ENCODE measurements at regions not wholly inside any gene's neighbourhood (a gene's known extent, or its start where the extent isn't known, plus 50 kb on each side); places are given as distances from the start of the nearest gene placed in this dataset.

- TF ChIP-seq POLR2AphosphoS5 (IDR thresholded peaks at IDR 0.05; ENCODE audit: low read depth) (no peak), CREB1 (CRISPR knock-in tag; IDR thresholded peaks at IDR 0.05; ENCODE audit: low read depth) (no peak), REST (IDR thresholded peaks at IDR 0.05; ENCODE audit: unreplicated experiment) (no peak)
These were observed 131.4 kb downstream of the RPAP3 start (continued) for GRCh38 chr12:47574252-47575021.

GRCh38 chr12:47573146-47573659 is 132.6 kb downstream of the RPAP3 start:
- Histone ChIP-seq H3K4me2 (no peak overlapping the region), H3K4me3 (no peak overlapping the region), H3K27me3 (ENCODE audit: insufficient read depth) (no peaks in the 10 kb centered on the region), H3K79me2 (replicated peaks; ENCODE audit: insufficient read depth) (no peaks in the 10 kb centered on the region), H4K20me1 (replicated peaks; ENCODE audit: insufficient read depth) (no peaks in the 10 kb centered on the region), H3K9me2 (ENCODE audit: insufficient read depth) (peaks cover 4% of the 10 kb centered on the region; the same call in 1 of the 2 replicates), H3K4me1 (ENCODE audit: insufficient read depth) (no peaks in the 10 kb centered on the region), H2AFZ (no peak overlapping the region), H3K36me3 (ENCODE audit: insufficient read depth) (no peaks in the 10 kb centered on the region), H3K27ac (ENCODE audit: low read depth) (no peak overlapping the region), H3F3A (replicated peaks; ENCODE audit: low read depth) (no peaks in the 10 kb centered on the region)
- peaks cover 5% of the 10 kb centered on the region; the same call in 1 of the 3 replicates for H3K4me1 Mint-ChIP-seq
- no peaks in the 10 kb centered on the region for H3K36me3 Mint-ChIP-seq (ENCODE audit: low read depth)
- H3K27me3 Mint-ChIP-seq (ENCODE audit: insufficient read depth, low read depth, poor library complexity) = no peaks in the 10 kb centered on the region
- no peaks in the 10 kb centered on the region for H3K9me3 Mint-ChIP-seq
- no peak overlapping the region for H3K4me3 Mint-ChIP-seq
- DNase-seq (ENCODE audit: low spot score) (no peak), ATAC-seq (no peak)
- H3K27ac Mint-ChIP-seq = no peak overlapping the region
- TF ChIP-seq CREB1 (CRISPR knock-in tag; IDR thresholded peaks at IDR 0.05; ENCODE audit: low read depth) (no peak), POLR2AphosphoS5 (IDR thresholded peaks at IDR 0.05; ENCODE audit: low read depth) (no peak), ZNF114 (CRISPR knock-in tag; IDR thresholded peaks at IDR 0.05) (no peak)

GRCh38 chr12:47570151-47570550 is 135.7 kb downstream of the RPAP3 start:
- H3K9me3 Mint-ChIP-seq = no peaks in the 10 kb centered on the region
- Histone ChIP-seq H2AFZ (no peak overlapping the region), H3K36me3 (ENCODE audit: insufficient read depth) (no peaks in the 10 kb centered on the region), H3K9me2 (ENCODE audit: insufficient read depth) (peaks cover 12% of the 10 kb centered on the region; the same call in 1 of the 2 replicates), H3K4me2 (no peak overlapping the region), H3K79me2 (replicated peaks; ENCODE audit: insufficient read depth) (no peaks in the 10 kb centered on the region), H4K20me1 (replicated peaks; ENCODE audit: insufficient read depth) (no peaks in the 10 kb centered on the region), H3K4me3 (no peak overlapping the region), H3K27me3 (ENCODE audit: insufficient read depth) (no peaks in the 10 kb centered on the region), H3F3A (replicated peaks; ENCODE audit: low read depth) (no peaks in the 10 kb centered on the region), H3K4me1 (ENCODE audit: insufficient read depth) (no peaks in the 10 kb centered on the region), H3K27ac (ENCODE audit: low read depth) (no peak overlapping the region)
- H3K4me3 Mint-ChIP-seq = no peak overlapping the region
- H3K4me1 Mint-ChIP-seq = no peaks in the 10 kb centered on the region
- H3K27ac Mint-ChIP-seq = no peak overlapping the region
- peaks cover 2% of the 10 kb centered on the region for H3K27me3 Mint-ChIP-seq (ENCODE audit: insufficient read depth, low read depth, poor library complexity)
- DNase-seq (ENCODE audit: low spot score) = no peak
- no peaks in the 10 kb centered on the region for H3K36me3 Mint-ChIP-seq (ENCODE audit: low read depth)
- TF ChIP-seq STAT1 (IDR thresholded peaks at IDR 0.05; ENCODE audit: unreplicated experiment) = no peak
- no peak for TF ChIP-seq CREB1 (CRISPR knock-in tag; IDR thresholded peaks at IDR 0.05; ENCODE audit: low read depth)
- no peak for ATAC-seq

All from GM23338 (cell line).